ENCODE measurements at regions not wholly inside any gene's neighbourhood (a gene's known extent, or its start where the extent isn't known, plus 50 kb on each side); places are given as distances from the start of the nearest gene placed in this dataset.

DNA sequence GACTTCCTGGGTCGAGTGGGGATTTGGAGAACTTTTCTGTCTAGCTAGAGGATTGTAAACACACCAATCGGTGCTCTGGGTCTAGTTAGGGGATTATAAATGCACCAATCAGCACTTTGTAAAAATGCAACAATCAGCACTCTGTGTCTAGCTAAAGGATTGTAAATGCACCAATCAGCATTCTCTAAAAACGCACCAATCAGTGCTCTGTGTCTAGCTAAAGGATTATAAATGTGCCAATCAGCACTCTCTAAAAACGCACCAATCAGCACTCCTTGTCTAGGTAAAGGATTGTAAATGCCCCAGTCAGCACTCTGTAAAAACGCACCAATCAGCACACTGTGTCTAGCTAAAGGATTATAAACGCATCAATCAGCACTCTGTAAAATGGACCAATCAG is 209.0 kb upstream of the SLC35B3 start:
- TF ChIP-seq NR2F2 (IDR thresholded peaks at IDR 0.05) (no peak), EGR1 (IDR thresholded peaks at IDR 0.05; ENCODE audit: low read depth in 2 of 2) (no peak), FOXA2 (IDR thresholded peaks at IDR 0.05) (no peak), FOXA1 (IDR thresholded peaks at IDR 0.05) (no peak), SP1 (IDR thresholded peaks at IDR 0.05) (no peak), RXRA (IDR thresholded peaks at IDR 0.05) (no peak), GABPA (IDR thresholded peaks at IDR 0.05 in 1 of 2, conservative IDR thresholded peaks at IDR 0.05 in 1 of 2) (no peak), TAF1 (conservative IDR thresholded peaks at IDR 0.05) (no peak)
- TF ChIP-seq, protein P1, sequence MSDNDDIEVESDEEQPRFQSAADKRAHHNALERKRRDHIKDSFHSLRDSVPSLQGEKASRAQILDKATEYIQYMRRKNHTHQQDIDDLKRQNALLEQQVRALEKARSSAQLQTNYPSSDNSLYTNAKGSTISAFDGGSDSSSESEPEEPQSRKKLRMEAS (IDR thresholded peaks at IDR 0.05): no peak
- TF ChIP-seq, protein P2, sequence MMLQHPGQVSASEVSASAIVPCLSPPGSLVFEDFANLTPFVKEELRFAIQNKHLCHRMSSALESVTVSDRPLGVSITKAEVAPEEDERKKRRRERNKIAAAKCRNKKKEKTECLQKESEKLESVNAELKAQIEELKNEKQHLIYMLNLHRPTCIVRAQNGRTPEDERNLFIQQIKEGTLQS (IDR thresholded peaks at IDR 0.05): no peak
- TF ChIP-seq, protein P3, sequence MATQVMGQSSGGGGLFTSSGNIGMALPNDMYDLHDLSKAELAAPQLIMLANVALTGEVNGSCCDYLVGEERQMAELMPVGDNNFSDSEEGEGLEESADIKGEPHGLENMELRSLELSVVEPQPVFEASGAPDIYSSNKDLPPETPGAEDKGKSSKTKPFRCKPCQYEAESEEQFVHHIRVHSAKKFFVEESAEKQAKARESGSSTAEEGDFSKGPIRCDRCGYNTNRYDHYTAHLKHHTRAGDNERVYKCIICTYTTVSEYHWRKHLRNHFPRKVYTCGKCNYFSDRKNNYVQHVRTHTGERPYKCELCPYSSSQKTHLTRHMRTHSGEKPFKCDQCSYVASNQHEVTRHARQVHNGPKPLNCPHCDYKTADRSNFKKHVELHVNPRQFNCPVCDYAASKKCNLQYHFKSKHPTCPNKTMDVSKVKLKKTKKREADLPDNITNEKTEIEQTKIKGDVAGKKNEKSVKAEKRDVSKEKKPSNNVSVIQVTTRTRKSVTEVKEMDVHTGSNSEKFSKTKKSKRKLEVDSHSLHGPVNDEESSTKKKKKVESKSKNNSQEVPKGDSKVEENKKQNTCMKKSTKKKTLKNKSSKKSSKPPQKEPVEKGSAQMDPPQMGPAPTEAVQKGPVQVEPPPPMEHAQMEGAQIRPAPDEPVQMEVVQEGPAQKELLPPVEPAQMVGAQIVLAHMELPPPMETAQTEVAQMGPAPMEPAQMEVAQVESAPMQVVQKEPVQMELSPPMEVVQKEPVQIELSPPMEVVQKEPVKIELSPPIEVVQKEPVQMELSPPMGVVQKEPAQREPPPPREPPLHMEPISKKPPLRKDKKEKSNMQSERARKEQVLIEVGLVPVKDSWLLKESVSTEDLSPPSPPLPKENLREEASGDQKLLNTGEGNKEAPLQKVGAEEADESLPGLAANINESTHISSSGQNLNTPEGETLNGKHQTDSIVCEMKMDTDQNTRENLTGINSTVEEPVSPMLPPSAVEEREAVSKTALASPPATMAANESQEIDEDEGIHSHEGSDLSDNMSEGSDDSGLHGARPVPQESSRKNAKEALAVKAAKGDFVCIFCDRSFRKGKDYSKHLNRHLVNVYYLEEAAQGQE (IDR thresholded peaks at IDR 0.05): no peak
- TF ChIP-seq, protein P4, sequence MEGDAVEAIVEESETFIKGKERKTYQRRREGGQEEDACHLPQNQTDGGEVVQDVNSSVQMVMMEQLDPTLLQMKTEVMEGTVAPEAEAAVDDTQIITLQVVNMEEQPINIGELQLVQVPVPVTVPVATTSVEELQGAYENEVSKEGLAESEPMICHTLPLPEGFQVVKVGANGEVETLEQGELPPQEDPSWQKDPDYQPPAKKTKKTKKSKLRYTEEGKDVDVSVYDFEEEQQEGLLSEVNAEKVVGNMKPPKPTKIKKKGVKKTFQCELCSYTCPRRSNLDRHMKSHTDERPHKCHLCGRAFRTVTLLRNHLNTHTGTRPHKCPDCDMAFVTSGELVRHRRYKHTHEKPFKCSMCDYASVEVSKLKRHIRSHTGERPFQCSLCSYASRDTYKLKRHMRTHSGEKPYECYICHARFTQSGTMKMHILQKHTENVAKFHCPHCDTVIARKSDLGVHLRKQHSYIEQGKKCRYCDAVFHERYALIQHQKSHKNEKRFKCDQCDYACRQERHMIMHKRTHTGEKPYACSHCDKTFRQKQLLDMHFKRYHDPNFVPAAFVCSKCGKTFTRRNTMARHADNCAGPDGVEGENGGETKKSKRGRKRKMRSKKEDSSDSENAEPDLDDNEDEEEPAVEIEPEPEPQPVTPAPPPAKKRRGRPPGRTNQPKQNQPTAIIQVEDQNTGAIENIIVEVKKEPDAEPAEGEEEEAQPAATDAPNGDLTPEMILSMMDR (IDR thresholded peaks at IDR 0.05; ENCODE audit: low read depth, low read length, missing input control): no peak
- TF ChIP-seq, protein P5, sequence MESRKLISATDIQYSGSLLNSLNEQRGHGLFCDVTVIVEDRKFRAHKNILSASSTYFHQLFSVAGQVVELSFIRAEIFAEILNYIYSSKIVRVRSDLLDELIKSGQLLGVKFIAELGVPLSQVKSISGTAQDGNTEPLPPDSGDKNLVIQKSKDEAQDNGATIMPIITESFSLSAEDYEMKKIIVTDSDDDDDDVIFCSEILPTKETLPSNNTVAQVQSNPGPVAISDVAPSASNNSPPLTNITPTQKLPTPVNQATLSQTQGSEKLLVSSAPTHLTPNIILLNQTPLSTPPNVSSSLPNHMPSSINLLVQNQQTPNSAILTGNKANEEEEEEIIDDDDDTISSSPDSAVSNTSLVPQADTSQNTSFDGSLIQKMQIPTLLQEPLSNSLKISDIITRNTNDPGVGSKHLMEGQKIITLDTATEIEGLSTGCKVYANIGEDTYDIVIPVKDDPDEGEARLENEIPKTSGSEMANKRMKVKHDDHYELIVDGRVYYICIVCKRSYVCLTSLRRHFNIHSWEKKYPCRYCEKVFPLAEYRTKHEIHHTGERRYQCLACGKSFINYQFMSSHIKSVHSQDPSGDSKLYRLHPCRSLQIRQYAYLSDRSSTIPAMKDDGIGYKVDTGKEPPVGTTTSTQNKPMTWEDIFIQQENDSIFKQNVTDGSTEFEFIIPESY (IDR thresholded peaks at IDR 0.05): no peak
- Histone ChIP-seq H3K4me3 (ENCODE audit: low read depth in 1 of 3, low read length in 3 of 3) (no peak overlapping the region), H3K4me1 (ENCODE audit: control insufficient read depth in 4 of 4, insufficient read depth in 4 of 4, low read length in 3 of 4) (peaks cover under 1 to 31% (median 30%) of the 10 kb centered on the region in 4 donors), H3K27me3 (ENCODE audit: control insufficient read depth in 4 of 4, insufficient read depth in 4 of 4, low read length in 3 of 4) (no peaks in the 10 kb centered on the region), H3K9me3 (ENCODE audit: control insufficient read depth in 4 of 4, low read length in 3 of 4) (no peaks in the 10 kb centered on the region), H3K27ac (ENCODE audit: low read depth in 1 of 2, low read length in 2 of 2) (no peak overlapping the region), H3K9ac (ENCODE audit: low read depth in 1 of 2, low read length in 2 of 2) (no peak overlapping the region), H3K36me3 (ENCODE audit: control insufficient read depth in 4 of 4, insufficient read depth in 3 of 4, low read depth in 1 of 4, low read length in 3 of 4) (no peaks in the 10 kb centered on the region)
- DNase-seq (ENCODE audit: low spot score): no peak
- 92% methylated on average over 6 of the region's 6 CpGs for WGBS

DNA sequence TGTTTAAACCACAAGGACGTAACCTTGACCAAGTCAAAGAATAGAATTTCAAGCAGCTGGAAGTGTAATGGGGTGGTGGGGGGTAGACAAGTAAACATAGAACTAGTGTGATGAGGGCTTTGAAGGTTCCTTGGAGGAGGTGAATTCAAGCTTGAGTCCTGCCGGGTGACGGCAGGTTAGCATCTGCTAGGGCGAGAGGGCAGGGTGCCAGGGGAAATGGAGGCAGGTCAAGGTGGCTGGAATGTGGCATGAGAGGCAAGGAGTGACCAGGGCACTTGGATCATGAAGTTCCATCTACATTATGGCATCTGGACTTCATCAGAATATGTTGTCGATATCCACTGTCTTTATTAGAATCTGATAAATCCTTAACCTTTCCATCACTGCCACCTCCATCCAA is 207.5 kb upstream of the SLC35B3 start:
- H3K27ac ChIP-seq (ENCODE audit: low read depth in 1 of 2, low read length in 2 of 2): no peak overlapping the region
- WGBS: 93% methylated on average over 5 of the region's 5 CpGs
- H3K4me3 ChIP-seq (ENCODE audit: low read depth in 1 of 3, low read length in 3 of 3): no peak overlapping the region
- no peak for DNase-seq (ENCODE audit: low spot score)
- H3K36me3 ChIP-seq (ENCODE audit: control insufficient read depth in 4 of 4, insufficient read depth in 3 of 4, low read depth in 1 of 4, low read length in 3 of 4): no peaks in the 10 kb centered on the region
- H3K4me1 ChIP-seq (ENCODE audit: control insufficient read depth in 4 of 4, insufficient read depth in 4 of 4, low read length in 3 of 4): peaks cover 2 to 43% (median 43%) of the 10 kb centered on the region in 4 donors
- no peaks in the 10 kb centered on the region for H3K27me3 ChIP-seq (ENCODE audit: control insufficient read depth in 4 of 4, insufficient read depth in 4 of 4, low read length in 3 of 4)
- H3K9me3 ChIP-seq (ENCODE audit: control insufficient read depth in 4 of 4, low read length in 3 of 4): no peaks in the 10 kb centered on the region
- H3K9ac ChIP-seq (ENCODE audit: low read depth in 1 of 2, low read length in 2 of 2): no peak overlapping the region
- TF ChIP-seq FOXA1 (IDR thresholded peaks at IDR 0.05) (no peak), HNF4G (IDR thresholded peaks at IDR 0.05) (no peak), HNF4A (conservative IDR thresholded peaks at IDR 0.05) (no peak), GABPA (IDR thresholded peaks at IDR 0.05 in 1 of 2, conservative IDR thresholded peaks at IDR 0.05 in 1 of 2) (no peak), RAD21 (IDR thresholded peaks at IDR 0.05) (no peak), RXRA (IDR thresholded peaks at IDR 0.05) (no peak), TAF1 (conservative IDR thresholded peaks at IDR 0.05) (no peak), EGR1 (IDR thresholded peaks at IDR 0.05; ENCODE audit: low read depth in 2 of 2) (no peak), JUND (IDR thresholded peaks at IDR 0.05) (no peak), YY1 (IDR thresholded peaks at IDR 0.05) (no peak), NR2F2 (IDR thresholded peaks at IDR 0.05) (no peak)
- TF ChIP-seq, protein P4 (IDR thresholded peaks at IDR 0.05; ENCODE audit: low read depth, low read length, missing input control): no peak
- TF ChIP-seq, protein P3 (IDR thresholded peaks at IDR 0.05): no peak
- TF ChIP-seq, protein P1 (IDR thresholded peaks at IDR 0.05): no peak

Data from liver (tissue), 8 donors.